ENCODE measurements at regions not wholly inside any gene's neighbourhood (a gene's known extent, or its start where the extent isn't known, plus 50 kb on each side); places are given as distances from the start of the nearest gene placed in this dataset.

DNA sequence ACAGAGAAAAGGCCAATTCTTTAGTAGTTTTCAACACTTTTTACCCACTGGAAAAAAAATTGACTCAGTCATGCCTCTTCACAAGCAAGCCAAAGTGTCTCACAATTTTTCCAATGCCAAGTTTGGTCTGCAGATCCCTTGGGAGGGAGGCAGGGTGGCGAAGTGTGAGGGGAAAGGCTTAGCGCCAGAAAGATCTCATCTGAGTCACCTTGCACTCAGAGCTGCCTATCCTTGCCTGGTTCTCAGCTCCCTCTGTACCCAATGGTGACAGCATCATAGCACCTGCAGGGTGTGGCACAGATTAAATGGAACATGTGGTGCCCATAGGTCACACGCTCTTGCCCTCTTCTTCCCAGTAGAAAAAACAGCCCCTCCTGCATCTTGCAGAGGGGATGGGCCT lies 55.2 kb upstream of the GYPC start:
- TF ChIP-seq, protein P1, sequence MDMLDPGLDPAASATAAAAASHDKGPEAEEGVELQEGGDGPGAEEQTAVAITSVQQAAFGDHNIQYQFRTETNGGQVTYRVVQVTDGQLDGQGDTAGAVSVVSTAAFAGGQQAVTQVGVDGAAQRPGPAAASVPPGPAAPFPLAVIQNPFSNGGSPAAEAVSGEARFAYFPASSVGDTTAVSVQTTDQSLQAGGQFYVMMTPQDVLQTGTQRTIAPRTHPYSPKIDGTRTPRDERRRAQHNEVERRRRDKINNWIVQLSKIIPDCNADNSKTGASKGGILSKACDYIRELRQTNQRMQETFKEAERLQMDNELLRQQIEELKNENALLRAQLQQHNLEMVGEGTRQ (CRISPR knock-in tag; IDR thresholded peaks at IDR 0.05): no peak
- no peak for TF ChIP-seq CREM (CRISPR knock-in tag; IDR thresholded peaks at IDR 0.05)
- TF ChIP-seq NR1H2 (CRISPR knock-in tag; IDR thresholded peaks at IDR 0.05): no peak
- TF ChIP-seq TEAD4 (CRISPR knock-in tag; IDR thresholded peaks at IDR 0.05): no peak
- TF ChIP-seq, protein P2, sequence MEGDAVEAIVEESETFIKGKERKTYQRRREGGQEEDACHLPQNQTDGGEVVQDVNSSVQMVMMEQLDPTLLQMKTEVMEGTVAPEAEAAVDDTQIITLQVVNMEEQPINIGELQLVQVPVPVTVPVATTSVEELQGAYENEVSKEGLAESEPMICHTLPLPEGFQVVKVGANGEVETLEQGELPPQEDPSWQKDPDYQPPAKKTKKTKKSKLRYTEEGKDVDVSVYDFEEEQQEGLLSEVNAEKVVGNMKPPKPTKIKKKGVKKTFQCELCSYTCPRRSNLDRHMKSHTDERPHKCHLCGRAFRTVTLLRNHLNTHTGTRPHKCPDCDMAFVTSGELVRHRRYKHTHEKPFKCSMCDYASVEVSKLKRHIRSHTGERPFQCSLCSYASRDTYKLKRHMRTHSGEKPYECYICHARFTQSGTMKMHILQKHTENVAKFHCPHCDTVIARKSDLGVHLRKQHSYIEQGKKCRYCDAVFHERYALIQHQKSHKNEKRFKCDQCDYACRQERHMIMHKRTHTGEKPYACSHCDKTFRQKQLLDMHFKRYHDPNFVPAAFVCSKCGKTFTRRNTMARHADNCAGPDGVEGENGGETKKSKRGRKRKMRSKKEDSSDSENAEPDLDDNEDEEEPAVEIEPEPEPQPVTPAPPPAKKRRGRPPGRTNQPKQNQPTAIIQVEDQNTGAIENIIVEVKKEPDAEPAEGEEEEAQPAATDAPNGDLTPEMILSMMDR (IDR thresholded peaks at IDR 0.05): no peak
- TF ChIP-seq ESRRA (CRISPR knock-in tag; IDR thresholded peaks at IDR 0.05; ENCODE audit: borderline replicate concordance): no peak
- TF ChIP-seq, protein P3, sequence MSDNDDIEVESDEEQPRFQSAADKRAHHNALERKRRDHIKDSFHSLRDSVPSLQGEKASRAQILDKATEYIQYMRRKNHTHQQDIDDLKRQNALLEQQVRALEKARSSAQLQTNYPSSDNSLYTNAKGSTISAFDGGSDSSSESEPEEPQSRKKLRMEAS (CRISPR knock-in tag; IDR thresholded peaks at IDR 0.05): no peak
- no peak for TF ChIP-seq USF1 (CRISPR knock-in tag; IDR thresholded peaks at IDR 0.05)
- TF ChIP-seq ZSCAN18 (CRISPR knock-in tag; IDR thresholded peaks at IDR 0.05): no peak

Measured in WTC11 (cell line).